Mammary epithelial cell (primary cell): ENCODE measurements at regions not wholly inside any gene's neighbourhood (a gene's known extent, or its start where the extent isn't known, plus 50 kb on each side); places are given as distances from the start of the nearest gene placed in this dataset.

Experiments
- EZH2 ChIP-seq: IDR thresholded peaks from 2 replicates; pipeline ENCODE4 v1.6.1; 2012; ENCODE audit warnings: low read length, inconsistent platforms, borderline replicate concordance
- TF ChIP-seq, protein P1 (sequence below), 2 donors: IDR thresholded peaks in 1 of 2; conservative IDR thresholded peaks in 1 of 2; 2 replicates each; pipeline ENCODE4 v1.5.1; 2011 to 2012; ENCODE audit warnings: inconsistent platforms in 2 of 2, low read length in 2 of 2, mild to moderate bottlenecking in 2 of 2, control low read depth in 1 of 2, low read depth in 1 of 2; ENCODE audit not compliant: insufficient read depth in 1 of 2; ENCODE audit errors: extremely low read depth in 1 of 2

DNA sequence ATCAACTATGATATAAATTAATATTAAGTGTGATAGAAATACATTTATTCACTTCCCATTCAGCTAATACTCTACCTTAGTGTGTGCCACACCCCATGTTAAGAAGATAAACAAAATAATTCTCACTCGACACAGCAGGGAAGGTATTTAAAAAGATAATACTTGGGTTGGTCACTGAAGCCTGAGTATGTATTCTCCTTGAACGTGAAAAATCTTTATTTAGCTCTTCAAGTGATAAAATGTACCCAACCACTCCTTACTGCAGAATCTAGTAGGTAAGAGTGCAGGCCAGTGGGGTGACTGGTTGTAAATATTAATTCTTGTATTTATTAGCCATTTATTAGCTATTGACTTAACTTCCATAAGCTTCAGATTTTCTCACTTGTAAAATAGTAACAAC, 372.7 kb upstream of the THBS1 start:
- TF ChIP-seq EZH2: no peak
- TF ChIP-seq, protein P1, sequence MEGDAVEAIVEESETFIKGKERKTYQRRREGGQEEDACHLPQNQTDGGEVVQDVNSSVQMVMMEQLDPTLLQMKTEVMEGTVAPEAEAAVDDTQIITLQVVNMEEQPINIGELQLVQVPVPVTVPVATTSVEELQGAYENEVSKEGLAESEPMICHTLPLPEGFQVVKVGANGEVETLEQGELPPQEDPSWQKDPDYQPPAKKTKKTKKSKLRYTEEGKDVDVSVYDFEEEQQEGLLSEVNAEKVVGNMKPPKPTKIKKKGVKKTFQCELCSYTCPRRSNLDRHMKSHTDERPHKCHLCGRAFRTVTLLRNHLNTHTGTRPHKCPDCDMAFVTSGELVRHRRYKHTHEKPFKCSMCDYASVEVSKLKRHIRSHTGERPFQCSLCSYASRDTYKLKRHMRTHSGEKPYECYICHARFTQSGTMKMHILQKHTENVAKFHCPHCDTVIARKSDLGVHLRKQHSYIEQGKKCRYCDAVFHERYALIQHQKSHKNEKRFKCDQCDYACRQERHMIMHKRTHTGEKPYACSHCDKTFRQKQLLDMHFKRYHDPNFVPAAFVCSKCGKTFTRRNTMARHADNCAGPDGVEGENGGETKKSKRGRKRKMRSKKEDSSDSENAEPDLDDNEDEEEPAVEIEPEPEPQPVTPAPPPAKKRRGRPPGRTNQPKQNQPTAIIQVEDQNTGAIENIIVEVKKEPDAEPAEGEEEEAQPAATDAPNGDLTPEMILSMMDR (conservative IDR thresholded peaks at IDR 0.05 in 1 of 2, IDR thresholded peaks at IDR 0.05 in 1 of 2; ENCODE audit: extremely low read depth in 1 of 2, insufficient read depth in 1 of 2, low read depth in 1 of 2, low read length in 2 of 2): no peak
